HG03378 (cell line): ENCODE measurements at regions not wholly inside any gene's neighbourhood (a gene's known extent, or its start where the extent isn't known, plus 50 kb on each side); places are given as distances from the start of the nearest gene placed in this dataset.

Source experiments
- ATAC-seq: cut with Tn5 transposase; IDR thresholded peaks from one replicate; pipeline ENCODE4 v1.9.1; 2021; ENCODE audit warnings: mild to moderate bottlenecking, moderate library complexity; ENCODE audit not compliant: unreplicated experiment

GRCh38 chr13:99053636-99054233, 75.9 kb upstream of the DOCK9 start:
- no peak for ATAC-seq

DNA sequence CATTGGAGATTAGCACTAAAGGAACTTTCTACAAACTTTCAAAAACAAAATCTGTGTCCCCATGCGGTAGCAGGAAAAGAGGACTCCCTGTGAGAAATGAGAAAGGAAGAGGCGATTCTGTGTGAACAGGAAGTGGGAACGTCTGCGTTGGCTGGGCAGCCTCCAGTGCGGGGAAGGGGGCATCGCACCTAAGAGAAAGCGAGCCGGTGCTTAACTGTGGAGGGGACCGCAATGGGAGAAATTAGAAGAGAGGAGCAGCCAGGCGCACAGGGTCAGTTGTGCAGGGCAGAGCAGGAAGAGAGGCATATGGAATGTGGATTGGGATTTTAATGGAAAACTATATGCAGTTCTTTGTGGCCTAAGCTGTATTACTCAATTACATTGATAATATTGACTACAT, 77.4 kb upstream of the DOCK9 start:
- no peak for ATAC-seq

- ATAC-seq = no peak
These were observed 77.9 kb upstream of the DOCK9 start for GRCh38 chr13:99055735-99056134.

- no peak for ATAC-seq
These were observed 78.6 kb upstream of the DOCK9 start for GRCh38 chr13:99056381-99057014.

- no peak for ATAC-seq
These were observed 79.6 kb upstream of the DOCK9 start for GRCh38 chr13:99057310-99057975.

DNA sequence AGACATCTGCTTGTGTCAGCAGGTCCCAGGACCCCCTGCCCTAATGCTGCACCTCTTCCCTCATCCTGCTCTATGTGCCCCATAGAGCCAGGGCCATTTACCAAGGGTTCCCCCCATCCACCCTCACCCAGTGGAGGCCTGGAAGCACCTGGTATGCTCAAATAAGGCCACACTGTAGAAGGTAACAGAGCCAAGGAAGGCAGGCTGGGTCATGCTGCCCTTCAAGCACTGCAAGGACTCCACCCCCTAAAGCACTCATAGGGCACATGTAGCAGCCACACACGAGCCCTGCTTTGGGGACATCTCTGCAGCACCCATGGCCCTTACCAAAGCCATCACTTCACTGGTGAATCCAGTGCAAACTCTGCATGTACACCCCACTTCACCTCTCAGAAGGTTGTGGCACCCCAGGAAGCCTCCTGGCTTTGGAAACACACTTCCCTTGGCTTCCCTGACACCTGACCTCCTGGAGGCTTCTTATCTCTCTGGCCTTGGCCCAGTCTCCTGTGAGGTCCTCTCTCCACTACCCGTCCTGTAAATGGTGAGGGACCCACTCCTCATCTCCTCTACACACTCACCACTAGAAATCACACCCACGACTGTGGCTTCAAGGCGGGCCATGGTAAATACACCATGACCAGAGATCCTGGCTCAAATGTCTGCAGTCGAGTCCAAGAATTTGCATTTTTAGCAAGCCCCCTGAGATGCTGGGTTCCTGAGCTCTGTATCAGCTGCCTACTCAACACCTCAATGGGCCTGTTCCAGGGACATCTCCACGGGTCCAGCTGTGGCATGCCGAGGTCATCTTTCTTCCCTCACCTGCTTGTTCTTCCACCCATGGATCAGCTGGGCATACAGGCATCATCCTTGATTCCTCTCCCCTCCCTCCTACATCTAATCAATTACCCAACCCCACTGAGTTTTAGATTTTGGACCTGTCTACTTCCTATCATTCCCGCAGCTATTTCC, 80.9 kb upstream of the DOCK9 start:
- no peak for ATAC-seq

GRCh38 chr13:99059498-99060075, 81.7 kb upstream of the DOCK9 start:
- no peak for ATAC-seq

- ATAC-seq = no peak
These were observed 83.5 kb upstream of the DOCK9 start for GRCh38 chr13:99061411-99061810.

DNA sequence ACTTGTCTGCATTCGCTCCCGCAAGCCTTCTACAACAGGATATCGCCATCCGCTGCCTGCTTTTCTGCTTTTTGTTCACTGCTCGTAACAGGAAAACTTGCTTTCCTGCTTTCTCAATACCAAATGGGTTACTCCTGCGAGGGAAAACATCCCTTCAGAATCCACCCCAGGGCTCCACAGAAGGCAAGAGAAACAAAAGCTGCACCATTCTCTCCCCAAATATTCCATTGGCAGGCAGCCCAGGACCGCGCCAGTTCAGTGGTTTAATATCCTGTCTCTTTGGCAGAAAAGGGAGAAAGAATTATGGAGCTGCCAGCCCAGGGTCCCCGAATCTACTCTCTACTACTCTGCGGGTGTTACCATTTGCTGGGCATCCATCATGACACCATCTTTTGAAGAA, 84.7 kb upstream of the DOCK9 start:
- ATAC-seq = no peak

GRCh38 chr13:99063178-99063577, 85.3 kb upstream of the DOCK9 start:
- ATAC-seq = no peak

GRCh38 chr13:99063952-99064351, 86.1 kb upstream of the DOCK9 start:
- ATAC-seq = peak; percentile 66

DNA sequence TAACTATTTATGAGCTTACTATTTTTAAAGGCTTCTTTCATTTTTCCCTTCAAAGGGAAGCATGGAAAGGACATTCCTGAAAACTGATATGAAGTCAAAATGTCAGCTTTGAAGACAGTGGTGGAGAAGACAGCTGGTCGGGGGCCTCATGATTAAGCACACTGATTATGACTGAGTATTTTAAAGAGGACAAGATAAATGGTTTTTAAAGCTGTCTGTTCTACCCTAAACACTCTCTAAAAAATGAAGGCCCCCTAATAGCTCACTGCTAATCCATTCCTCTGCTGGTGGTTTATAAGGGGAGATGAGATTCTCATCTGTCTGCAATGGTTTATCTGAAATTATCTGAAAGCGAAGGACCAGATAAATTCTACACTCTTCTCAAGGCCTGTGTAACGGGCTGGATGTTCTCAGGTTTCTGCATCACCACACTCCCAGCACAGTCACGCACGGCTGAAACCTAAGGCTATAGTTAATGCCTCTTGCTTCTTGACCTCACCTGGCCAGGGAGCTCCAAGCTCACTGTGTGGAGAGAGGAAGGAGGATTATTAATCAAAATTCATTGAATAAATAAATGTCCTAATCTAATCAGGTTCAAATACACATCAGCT, 86.9 kb upstream of the DOCK9 start:
- ATAC-seq = no peak

GRCh38 chr13:99065235-99066015, 87.6 kb upstream of the DOCK9 start:
- ATAC-seq = no peak

DNA sequence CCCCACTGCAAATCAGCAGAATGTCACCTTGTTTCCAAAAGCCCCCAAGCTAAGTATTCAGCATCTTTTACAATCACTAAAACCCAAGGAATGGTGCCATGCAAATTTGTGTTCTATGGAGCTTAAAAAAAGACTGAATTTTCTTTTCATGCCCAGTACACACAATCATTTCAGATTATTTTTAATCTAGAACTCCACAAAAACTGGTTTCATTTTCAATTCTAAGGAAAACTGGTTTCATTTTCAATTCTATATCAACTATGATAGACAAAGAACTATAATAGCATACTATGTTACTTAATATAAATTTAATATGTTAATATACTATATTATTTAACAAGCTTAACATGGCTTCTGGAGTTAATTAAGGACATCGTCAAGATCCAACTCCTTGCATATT, 88.4 kb upstream of the DOCK9 start:
- ATAC-seq = no peak

GRCh38 chr13:99067159-99067985, 89.5 kb upstream of the DOCK9 start:
- ATAC-seq = no peak

- ATAC-seq = no peak
These were observed 93.3 kb upstream of the DOCK9 start for GRCh38 chr13:99071211-99071610.

DNA sequence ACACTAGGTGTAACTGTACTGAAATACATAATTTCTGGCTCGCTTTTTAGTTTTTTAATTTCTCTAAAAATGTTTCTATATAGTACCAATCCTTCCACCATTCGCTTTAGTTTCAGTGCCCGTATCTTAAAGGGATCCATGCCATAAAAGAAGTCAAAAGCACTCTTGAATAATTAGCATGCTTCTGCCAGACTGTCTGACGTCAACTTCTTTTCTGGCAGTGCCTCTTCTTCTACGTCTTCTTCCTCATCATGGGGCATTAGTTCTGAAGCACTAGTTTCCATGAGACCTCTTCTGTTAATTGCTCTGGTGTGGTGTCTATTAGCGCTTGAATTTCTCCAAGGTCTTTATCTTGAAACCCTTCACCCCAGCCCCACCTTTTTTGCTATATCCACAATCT, 93.8 kb upstream of the DOCK9 start:
- no peak for ATAC-seq

- ATAC-seq = no peak
These were observed 94.5 kb upstream of the DOCK9 start for GRCh38 chr13:99072356-99072755.

GRCh38 chr13:99072941-99073340, 95.1 kb upstream of the DOCK9 start:
- ATAC-seq = no peak
